GM18868 (cell line): ENCODE measurements at regions not wholly inside any gene's neighbourhood (a gene's known extent, or its start where the extent isn't known, plus 50 kb on each side); places are given as distances from the start of the nearest gene placed in this dataset.
A peak's percentile ranks its signal among the peaks of the same experiment; 100 is the strongest.
"Not testable (repeated sequence)": the region's sequence is repeated elsewhere in the genome, so short reads cannot be mapped to it uniquely, and the experiment has no call there.

ENCODE experiments used
- ATAC-seq: cut with Tn5 transposase; IDR thresholded peaks from one replicate; pipeline ENCODE4 v1.9.1; 2021; ENCODE audit warnings: mild to moderate bottlenecking, moderate library complexity; ENCODE audit not compliant: unreplicated experiment

DNA sequence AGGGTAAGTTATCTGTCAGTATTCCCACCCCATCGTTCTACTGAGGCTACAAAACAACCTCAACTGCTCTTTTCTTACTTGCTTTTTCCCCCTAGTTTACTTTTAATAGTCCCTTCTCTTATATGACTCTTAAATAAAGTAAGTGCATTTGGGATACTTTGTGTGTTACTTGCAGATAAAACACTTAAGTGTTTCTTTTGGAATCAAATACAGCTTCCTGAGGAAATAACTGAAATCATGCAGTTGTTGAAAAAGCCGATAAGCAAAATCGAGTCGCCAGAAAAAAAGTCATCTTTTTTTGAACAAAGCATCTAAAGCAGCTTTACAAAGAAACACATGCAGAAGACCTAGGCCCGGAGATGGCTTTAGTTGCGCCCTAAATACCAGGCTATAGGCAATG lies 53.5 kb upstream of the EPB41L4A start:
- ATAC-seq, result no peak

DNA sequence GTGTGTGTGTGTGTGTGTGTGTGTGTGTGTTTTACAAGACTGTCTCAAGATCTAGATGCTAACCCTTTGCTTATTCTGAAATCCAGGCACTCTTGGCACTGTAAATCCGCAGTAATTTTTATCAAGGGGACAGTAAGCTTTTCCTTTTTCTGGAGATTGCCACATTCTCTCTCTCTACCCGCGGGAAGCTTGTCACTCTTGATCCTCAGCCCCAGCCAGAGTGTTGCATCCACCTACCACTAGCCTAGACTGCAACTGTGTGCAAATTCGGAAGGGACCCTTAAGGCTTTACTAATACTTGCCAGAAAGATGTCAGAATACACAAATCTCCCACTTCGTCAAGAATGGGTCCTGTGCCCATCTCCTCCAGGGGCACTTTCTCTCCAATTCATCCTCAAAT lies 54.9 kb upstream of the EPB41L4A start:
- no peak for ATAC-seq

DNA sequence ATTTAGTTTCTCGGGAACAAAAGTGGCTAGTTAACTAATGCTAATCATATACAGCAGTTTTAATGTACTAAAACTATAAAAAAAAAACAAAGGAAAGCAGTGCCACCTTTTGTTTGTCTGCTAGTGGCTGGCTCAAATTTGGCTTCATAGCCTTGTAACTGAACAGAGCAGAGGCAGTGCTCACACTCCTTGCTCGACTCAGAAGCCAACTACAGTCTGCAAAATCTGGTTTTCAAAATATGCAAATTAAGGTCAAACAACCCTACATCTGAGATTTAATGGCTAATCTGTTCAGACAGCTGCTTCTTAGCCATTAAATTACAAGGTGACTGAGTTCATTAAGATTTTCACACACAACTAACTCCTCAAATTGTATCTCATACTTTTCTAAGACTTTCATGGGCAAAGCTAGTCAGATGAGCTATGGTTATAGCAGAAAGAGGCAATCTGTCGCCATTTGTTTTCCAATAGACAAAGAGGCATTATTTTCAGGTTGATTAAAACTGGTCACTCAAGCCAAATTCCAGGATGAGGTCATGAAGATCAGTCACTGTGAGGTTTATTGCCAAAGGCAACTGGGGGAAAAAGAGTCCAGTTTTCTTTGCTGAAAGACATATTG lies 56.8 kb upstream of the EPB41L4A start:
- no peak for ATAC-seq

DNA sequence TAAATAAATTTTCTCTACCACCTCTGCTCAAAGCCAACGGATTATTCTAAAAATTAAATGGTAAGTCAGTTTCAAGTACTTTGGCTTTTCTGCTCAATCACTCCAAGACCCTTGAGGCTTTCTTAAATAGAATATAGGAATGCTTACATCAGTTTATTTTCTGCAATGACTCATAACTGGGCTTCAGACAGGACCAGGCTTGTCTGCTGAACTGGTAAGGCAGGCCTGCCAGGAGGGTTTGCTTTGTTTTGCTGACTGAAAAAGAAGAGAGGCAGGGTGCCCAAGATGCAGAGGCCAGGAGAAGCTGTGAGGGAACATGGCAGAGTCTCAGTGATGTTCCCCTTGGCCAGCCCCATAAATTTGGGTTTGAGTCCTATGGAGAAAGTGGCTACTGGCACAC lies 60.3 kb upstream of the EPB41L4A start:
- ATAC-seq, result no peak

DNA sequence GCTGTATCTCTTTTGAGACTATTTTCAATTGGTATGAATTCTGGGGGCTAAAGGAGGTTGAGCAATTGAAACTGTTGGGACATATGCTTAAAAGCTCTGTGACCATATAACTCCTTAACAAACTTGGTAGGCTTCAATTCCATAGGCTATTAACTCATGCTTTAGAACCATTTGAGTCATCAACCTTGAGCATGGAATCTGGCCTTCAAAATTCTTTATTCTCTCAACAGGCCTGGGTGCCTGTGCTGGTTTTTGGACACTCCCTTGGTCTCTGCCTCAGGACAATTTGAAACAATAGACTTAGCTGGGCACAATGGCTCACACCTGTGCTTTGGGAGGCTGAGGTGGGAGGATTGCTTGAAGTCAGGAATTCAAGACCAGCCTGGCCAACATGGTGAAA lies 61.4 kb upstream of the EPB41L4A start:
- ATAC-seq, result no peak

DNA sequence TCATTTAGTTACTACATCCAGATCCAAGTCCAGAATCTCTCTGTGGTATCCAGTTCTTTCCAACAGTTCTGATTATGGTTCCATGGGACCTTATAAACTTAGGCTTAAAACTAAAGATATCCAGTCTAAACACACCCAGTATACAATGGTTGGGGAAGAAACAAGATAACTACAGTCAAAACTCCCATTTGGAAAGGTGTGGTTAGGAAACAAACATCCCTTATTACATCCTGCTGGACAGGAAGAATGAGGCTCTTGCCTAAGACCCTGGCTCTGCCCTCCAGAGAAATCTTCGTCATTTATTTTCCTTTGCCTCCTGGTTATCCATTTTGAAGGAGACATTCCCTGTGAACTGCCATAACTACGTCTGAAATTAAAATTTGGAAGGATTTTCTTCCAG lies 64.6 kb upstream of the EPB41L4A start:
- no peak for ATAC-seq

DNA sequence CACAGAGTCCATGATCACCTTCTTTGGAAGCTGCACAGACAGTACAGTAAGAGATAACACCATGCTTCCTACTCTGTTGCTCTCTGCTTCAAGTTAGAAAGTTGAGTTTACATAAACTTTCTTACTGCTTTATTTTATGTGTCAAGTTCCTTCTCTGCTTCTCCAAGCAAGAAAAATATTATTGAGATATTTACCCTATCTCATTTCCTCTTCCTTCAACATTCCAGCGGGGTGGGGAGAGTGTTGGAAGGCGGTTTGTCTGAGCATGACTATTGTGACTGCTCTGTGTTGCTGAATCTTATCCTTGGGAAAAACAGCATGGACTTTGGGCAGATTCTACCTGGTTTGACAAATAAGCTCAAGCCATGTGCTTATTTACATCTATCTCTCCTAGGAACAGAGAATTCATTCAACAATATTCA lies 66.9 kb upstream of the EPB41L4A start:
- ATAC-seq, result no peak

DNA sequence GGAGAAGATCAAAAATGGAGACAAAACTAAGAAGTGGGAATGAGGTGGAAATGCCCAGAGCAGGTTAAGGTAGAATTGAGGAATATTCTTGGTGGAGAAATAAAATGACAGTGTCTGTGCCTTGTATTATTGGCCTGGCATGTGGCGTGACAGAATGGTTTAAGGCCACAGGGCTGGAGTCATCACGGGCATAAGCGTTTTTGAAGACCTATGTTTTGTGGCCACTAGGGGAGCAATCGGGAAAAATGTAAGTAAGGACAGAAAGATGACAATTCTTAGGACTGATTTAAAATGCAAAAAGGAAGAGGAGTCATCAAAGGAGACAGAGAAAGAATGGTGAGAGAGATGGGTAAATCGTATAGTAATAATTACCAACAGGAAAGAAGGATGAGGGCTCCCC lies 72.2 kb upstream of the EPB41L4A start:
- ATAC-seq, result no peak

DNA sequence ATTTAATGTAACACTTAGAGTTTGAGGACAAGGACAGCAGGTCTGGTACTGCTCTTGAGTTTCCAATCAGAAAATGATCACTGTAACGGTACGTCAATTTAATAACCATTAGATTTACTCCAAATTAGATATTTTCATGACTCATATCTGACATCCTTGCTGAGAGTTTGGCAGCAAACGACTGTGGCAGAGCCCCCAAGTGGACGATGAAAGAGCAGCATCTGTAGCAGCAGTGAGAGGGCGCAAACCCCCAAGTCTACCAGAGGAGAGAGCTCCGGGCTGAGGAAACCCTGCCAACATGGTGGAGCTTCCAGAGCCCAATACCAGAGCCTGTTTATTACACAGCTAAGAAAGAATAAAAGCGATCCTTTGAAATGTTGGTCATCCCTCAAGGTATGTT lies 73.2 kb upstream of the EPB41L4A start:
- peak; percentile 100 for ATAC-seq

DNA sequence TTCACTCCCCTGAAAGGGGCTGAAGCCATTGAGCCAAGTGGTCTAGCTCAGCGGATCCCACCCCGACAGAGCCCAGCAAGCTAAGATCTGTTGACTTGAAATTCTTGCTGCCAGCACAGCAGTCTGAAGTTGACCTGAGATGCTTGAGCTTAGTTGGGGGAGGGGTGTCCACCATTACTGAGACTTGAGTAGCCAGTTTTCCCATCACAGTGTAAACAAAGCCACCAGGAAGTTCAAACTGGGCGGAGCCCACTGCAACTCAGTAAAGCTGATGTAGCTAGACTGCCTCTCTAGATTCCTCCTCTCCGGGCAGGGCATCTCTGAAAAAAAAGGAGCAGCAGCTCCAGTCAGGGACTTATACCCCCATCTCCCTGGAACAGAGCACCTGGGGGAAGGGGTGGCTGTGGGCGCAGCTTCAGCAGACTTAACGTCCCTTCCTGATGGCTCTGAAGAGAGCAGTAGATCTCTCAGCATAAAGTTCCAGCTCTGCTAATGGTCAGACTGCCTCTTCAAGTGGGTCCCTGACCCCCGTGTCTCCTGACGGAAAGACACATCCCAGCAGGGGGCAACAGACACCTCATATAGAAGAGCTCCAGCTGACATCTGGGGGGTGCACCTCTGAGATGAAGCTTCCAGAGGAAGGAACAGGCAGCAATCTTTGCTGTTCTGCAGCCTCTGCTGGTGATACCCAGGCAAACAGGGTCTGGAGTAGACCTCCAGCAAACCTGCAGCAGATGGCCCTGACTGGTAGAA lies 84.8 kb upstream of the EPB41L4A start:
- ATAC-seq, result not testable (repeated sequence)

DNA sequence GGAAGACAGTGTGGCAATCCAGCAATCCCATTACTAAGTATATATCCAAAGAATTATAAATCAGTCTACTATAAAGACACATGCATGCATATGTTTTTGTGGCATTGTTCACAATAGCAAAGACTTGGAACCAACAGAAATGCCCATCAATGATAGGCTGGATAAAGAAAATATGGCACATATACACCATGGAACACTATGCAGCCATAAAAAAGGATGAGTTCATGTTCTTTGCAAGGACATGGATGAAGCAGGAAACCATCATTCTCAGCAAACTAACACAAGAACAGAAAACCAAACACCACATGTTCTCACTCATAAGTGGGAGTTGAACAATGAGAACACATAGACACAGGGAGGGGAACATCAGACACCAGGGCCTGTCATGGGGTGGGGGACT lies 90.0 kb upstream of the EPB41L4A start:
- not testable (repeated sequence) for ATAC-seq

DNA sequence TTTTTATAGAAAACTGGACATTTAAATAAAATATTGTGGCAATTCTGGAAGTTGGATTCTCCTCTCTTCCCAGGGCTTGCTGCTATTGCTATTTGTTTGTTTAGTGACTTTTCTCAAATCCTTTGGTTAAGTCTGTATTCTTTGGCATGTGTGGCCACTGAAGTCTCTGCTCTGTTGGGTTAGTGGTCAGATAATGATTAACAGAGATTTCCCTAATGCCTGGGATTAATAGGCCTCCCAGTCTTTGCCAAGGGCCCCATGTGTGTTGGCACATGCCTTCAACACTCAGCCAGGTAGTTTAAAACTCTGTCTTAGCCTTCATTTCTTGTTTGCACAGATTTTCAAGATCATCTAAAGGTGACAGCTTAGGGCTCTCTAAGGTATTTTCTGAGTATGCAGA lies 92.8 kb upstream of the EPB41L4A start:
- ATAC-seq, result no peak

DNA sequence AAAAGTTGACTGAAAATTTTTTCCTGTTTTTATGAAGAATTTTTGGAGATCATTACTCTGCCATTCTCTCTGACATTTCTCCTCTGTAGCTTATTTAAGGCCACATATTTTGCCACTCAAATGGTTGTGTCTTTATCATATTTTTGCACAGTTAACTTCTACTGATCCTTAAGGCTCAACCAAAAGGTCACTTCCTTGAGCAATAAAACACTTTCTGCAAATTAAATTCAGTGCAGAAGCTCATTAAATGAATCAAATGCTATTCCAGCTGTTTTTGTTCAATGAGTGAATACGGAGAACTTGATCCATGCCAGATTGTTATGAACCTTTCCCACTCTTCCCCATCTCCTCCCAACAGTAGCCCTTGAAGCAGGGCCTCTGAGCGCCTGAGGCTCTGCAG lies 93.8 kb upstream of the EPB41L4A start:
- ATAC-seq, result no peak

DNA sequence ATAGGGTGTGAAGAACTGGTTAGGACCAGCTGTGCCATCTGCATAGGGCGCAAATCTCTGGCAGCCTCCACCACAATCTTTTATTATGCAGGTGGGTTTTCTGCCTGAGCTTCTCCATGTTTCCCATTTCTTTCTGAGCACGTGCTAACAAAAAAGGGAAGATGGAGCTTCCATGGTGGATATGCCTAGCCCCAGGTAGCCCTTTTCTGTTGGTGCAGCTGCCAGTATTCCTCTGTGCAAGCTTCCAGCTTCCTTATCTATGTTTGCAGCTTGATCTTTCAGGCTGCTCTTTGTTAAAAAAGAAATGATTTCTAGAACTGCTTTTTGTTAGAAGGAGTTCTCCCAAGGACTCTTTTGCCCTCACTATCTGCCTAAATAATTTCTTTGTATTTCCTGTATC lies 95.0 kb upstream of the EPB41L4A start:
- ATAC-seq, result no peak

DNA sequence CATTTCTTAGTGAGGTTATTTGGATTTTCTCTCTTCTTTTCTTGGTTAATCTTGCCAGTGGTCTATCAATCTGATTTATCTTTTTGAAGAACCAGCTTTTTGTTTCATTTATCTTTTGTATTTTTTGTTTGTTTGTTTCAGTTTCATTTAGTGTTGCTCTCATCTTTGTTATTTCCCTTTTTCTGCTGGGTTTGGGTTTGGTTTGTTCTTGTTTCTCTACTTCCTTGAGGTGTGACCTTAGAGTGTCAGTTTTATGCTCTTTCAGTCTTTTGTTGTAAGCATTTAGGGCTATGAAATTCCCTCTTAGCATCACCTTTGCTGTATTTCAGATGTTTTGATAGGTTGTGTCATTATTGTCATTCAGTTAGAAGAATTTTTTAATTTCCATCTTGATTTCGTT lies 101.4 kb upstream of the EPB41L4A start:
- ATAC-seq, result peak; percentile 33

DNA sequence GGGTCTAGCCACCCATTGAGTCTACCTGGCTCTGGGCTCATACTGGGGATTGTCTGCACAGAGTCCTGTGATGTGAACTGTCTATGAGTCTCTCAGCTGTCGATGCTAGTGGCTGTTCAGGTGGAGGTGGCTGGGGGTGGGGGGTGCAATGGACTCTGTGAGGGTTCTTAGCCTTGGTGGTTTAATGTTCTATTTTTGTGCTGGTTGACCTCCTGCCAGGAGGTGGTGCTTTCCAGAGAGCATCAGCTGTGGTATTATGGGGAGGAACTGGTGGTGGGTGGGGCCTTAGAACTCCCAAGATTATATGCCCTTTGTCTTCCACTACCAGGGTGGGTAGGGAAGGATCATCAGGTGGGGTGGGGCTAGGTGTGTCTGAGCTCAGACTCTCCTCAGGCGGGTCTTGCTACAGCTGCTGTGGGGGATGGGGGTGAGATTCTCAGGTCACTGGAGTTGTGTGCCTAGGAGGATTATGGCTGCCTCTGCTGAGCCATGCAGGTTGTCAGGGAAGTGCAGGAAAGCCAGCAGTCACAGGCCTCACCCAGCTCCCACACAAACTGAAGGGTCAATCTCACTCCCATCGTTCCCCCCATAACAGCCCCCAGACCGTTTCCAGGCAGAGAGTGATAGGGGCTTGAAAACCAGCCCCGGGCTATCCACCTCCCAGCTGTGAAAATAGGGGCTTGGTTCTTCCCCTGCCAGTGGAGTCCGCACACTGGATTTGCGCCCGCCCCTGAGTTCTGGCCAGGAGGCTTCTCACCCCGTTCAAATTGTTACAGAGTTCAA lies 104.0 kb upstream of the EPB41L4A start:
- peak; percentile 59 for ATAC-seq

DNA sequence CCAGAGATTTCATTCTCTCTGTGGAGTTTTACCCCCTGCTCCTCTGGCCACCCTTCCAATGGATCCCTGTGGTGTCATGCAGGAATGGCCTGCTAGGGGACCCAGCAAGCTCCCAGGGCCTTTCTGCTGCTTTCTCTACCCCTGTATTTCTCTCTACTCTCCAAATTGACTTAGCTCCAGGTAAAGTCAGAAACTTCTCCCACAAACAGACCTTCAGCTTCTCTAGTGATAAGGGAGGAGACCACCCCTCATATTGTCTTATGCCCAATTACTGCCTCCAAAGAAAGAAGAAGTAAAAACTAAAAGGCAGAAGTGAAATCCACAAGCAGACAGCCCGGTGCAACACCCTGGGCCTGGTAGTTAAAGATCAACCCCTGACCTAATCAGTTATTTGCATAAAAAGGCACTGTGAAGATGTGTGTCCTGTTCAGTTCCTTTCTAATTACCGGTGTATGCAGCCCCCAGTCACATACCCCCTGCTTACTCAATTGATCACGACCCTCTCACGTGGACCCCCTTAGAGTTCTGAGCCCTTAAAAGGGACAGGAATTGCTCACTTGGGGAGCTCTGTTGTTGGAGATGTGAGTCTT lies 104.7 kb upstream of the EPB41L4A start:
- ATAC-seq, result peak; percentile 61

DNA sequence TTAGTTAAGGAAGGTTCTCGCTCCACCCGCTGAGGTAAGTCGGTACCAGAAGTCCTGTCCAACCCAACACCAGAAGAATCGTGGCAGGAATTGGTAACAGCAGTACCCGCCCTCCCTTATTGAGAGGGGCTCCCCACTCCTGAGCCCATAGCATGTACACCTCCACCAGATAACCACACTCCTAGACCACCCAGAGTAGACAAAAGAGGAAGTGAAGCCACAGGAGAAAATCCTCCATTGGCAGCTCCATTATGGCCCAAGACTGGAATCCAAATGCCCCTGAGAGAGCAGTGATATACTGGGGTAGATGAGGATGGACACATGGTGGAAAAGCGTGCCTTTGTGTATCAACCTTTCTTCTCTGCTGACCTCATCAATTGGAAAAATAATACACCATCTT lies 106.1 kb upstream of the EPB41L4A start:
- no peak for ATAC-seq

DNA sequence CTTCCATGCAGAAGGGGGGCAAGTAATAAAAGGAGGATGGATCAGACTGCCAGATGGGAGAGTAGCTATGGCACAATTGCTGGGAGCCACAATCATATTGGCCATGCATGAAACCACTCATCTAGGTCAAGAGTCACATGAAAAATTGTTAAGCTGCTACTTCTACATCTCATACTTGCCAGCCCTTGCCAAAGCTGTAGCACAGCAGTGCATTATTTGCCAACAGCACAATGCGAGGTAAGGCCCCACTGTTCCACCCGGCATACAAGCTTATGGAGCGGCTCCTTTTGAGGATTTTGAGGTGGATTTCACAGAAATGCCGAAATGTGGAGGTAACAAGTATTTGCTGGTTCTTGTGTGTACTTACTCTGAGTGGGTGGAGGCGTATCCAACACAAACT lies 109.9 kb upstream of the EPB41L4A start:
- ATAC-seq, result no peak

DNA sequence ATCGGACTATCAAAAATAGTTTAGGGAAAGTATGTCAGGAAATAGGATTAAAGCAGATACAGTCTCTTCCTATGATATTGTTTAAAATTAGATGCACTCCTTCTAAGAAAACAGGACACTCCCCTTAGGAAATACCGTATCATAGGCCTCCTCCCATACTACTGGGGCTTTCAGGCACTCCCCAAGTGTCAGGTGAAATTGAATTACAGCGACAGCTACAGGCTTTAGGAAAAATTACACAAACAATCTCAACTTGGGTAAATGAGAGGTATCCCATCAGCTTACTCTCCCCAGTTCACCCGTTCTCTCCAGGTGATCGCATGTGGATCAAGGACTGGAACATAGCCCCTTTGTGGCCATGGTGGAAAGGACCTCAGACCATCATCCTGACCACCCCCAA lies 110.4 kb upstream of the EPB41L4A start:
- ATAC-seq, result peak; percentile 61

DNA sequence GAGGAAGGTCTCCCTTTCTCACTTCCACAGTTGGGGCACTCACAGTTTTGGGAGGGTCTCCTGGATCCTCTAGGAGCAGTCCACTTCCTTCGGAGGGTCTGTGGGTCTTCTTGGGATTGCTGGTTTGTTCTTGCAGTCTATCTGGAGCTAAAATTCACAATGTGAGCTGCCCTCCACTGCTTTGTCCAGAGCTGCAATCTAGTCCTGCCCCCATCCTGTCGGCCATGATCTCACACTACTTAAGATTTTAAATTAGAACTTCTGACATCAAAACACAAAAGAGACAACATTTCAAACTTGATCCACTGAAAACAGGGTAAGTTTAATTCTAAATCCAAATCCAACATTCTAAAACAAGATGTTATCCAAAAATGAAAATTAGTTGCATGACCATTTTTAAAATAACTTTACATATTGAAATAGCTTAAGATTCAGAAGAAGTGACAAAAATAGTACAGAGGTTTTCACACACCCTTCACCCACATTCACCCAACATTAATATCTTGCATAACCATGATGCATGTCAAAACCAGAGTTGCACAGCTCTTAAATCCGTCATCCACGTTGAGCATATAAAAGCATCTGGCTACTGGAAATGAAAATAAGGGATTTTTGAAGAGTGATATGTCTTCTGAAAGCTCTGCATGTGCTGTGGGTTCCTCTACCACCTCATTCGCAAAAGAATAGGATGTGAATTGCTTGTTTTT lies 113.7 kb upstream of the EPB41L4A start:
- ATAC-seq, result peak; percentile 49
